Progenitor cell of endocrine pancreas (in vitro differentiated cells): ENCODE measurements at regions not wholly inside any gene's neighbourhood (a gene's known extent, or its start where the extent isn't known, plus 50 kb on each side); places are given as distances from the start of the nearest gene placed in this dataset.

ENCODE experiments used
- DNase-seq: peaks from one replicate; pipeline ENCODE4 v3.0.0; 2021; ENCODE audit warnings: low spot score; ENCODE audit not compliant: unreplicated experiment
- H3K27ac Mint-ChIP-seq: 2 replicates; pipeline ENCODE4 v1.8.0; 2021; ENCODE audit warnings: mild to moderate bottlenecking, moderate library complexity, mixed read lengths
- H3K27me3 Mint-ChIP-seq: 2 replicates; pipeline ENCODE4 v1.8.0; 2021; ENCODE audit warnings: mixed read lengths
- H3K36me3 Mint-ChIP-seq: 2 replicates; pipeline ENCODE4 v1.8.0; 2022; ENCODE audit warnings: mixed read lengths; ENCODE audit not compliant: insufficient read depth
- H3K4me1 Mint-ChIP-seq: 2 replicates; pipeline ENCODE4 v1.8.0; 2021; ENCODE audit warnings: low read depth, mixed read lengths
- H3K4me3 Mint-ChIP-seq: 2 replicates; pipeline ENCODE4 v1.8.0; 2021; ENCODE audit warnings: low read depth, mild to moderate bottlenecking, moderate library complexity, mixed read lengths
- H3K9me3 Mint-ChIP-seq: 2 replicates; pipeline ENCODE4 v1.8.0; 2021; ENCODE audit warnings: low read depth, mixed read lengths
- TF ChIP-seq, protein P1 (sequence below): fragments of 200-600 bp; sonication (generic); IDR thresholded peaks from one replicate; pipeline ENCODE4 v1.5.0; 2021; ENCODE audit warnings: antibody characterized with exemption, mild to moderate bottlenecking; ENCODE audit not compliant: unreplicated experiment

DNA sequence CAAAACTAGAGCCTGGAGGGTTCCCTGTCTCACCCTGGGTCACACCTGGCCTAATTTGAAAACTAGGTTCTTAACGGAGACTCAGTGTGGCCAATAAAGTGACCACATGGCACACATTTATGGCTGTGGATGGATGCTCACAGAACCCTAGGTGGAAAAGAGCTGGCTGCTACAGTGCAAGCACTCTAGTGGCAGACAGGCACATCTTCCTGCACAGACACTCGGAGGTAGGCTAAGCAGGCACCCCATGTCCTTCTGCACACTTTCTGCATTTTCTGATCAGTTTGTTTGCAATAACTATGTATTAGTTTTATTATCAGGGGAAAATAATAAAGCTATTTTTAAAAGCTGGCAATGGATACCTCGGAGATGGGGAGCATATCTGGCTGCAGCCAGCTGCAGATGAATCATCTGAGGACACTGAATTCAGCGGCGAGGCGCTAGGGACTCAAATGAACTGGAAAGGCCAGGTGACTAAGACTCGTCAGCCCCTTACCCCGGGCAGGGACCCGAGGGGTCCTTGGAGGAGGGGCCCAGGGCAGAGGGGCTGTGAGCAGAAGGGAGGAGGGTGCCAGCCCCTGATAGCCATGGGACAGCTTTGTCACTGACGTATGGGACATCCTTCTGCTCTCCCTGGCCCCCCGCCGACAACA is 96.2 kb downstream of the OLFM1 start:
- H3K4me3 Mint-ChIP-seq = no peak overlapping the region
- peaks cover 35% of the 10 kb centered on the region for H3K27me3 Mint-ChIP-seq
- H3K27ac Mint-ChIP-seq = no peak overlapping the region
- no peak for DNase-seq
- no peaks in the 10 kb centered on the region for H3K9me3 Mint-ChIP-seq
- TF ChIP-seq, protein P1, sequence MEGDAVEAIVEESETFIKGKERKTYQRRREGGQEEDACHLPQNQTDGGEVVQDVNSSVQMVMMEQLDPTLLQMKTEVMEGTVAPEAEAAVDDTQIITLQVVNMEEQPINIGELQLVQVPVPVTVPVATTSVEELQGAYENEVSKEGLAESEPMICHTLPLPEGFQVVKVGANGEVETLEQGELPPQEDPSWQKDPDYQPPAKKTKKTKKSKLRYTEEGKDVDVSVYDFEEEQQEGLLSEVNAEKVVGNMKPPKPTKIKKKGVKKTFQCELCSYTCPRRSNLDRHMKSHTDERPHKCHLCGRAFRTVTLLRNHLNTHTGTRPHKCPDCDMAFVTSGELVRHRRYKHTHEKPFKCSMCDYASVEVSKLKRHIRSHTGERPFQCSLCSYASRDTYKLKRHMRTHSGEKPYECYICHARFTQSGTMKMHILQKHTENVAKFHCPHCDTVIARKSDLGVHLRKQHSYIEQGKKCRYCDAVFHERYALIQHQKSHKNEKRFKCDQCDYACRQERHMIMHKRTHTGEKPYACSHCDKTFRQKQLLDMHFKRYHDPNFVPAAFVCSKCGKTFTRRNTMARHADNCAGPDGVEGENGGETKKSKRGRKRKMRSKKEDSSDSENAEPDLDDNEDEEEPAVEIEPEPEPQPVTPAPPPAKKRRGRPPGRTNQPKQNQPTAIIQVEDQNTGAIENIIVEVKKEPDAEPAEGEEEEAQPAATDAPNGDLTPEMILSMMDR = no peak
- no peaks in the 10 kb centered on the region for H3K4me1 Mint-ChIP-seq
- H3K36me3 Mint-ChIP-seq = no peaks in the 10 kb centered on the region

DNA sequence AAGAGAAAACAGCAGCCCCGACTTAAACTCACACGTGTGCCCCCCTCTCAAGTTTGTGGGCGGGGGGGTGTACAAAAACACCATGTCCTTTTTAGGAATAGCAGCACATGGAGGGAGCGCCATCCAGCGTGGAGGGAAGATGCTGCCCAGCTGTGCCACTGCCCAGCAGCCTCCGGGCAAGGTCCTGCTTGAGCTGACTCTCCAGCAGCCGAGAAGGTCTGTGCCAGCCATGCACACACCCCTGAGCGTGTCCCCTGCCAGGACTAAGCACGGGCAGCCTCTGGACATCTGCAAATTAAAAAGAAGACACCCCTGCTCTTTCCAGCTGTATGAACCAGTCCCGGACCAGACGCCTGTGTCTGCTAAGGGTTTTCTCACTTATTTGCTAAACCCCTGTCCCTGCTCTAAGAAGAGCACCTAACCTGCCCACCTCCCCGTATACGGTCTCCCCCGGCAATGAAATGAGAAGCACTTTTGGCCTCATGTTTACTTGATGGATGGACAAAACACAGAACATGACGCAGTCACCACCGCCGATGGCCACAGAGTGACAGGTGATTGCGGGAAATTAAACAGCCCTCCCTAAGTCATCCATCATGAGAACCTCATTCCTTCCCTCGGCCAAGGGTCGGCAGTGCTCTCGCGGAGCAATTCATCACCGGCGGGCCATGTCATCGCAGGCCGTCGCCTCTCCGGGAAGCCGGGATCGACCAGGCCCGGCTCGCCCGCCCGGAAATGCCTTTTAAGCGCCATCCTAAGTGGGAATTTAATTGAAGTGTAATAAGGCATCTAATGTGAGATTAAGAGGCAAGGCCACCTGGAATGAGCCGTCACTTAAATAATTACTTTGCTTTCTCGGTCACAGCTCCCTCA is 96.9 kb downstream of the OLFM1 start:
- no peak for DNase-seq
- Mint-ChIP-seq H3K27me3 (peaks cover 35% of the 10 kb centered on the region), H3K9me3 (no peaks in the 10 kb centered on the region), H3K4me3 (no peak overlapping the region), H3K27ac (no peak overlapping the region), H3K4me1 (no peaks in the 10 kb centered on the region), H3K36me3 (no peaks in the 10 kb centered on the region)
- TF ChIP-seq, protein P1 = no peak

DNA sequence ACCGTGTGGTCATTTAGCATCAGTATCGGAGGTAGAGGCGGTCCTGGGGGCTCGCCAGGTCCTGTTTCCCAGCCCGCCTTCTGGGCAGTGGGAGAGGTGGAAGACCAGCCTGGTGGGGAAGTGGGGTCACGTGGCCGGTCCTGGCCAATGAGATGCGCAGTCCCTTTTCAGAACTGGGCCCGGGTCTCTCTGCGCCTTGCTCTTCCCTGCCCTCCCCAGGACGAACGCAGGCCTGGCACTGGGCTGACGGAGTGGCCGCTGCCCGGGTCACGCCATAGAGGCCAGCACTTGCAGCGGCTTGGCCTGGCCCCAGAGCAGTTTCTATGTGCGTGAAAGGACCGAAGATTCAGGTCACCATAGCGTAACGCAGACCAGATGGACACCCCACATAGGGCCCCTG is 97.6 kb downstream of the OLFM1 start:
- Mint-ChIP-seq H3K36me3 (no peaks in the 10 kb centered on the region), H3K4me1 (no peaks in the 10 kb centered on the region), H3K27me3 (peaks cover 39% of the 10 kb centered on the region), H3K4me3 (no peak overlapping the region), H3K9me3 (no peaks in the 10 kb centered on the region), H3K27ac (no peak overlapping the region)
- TF ChIP-seq, protein P1 = no peak
- no peak for DNase-seq

DNA sequence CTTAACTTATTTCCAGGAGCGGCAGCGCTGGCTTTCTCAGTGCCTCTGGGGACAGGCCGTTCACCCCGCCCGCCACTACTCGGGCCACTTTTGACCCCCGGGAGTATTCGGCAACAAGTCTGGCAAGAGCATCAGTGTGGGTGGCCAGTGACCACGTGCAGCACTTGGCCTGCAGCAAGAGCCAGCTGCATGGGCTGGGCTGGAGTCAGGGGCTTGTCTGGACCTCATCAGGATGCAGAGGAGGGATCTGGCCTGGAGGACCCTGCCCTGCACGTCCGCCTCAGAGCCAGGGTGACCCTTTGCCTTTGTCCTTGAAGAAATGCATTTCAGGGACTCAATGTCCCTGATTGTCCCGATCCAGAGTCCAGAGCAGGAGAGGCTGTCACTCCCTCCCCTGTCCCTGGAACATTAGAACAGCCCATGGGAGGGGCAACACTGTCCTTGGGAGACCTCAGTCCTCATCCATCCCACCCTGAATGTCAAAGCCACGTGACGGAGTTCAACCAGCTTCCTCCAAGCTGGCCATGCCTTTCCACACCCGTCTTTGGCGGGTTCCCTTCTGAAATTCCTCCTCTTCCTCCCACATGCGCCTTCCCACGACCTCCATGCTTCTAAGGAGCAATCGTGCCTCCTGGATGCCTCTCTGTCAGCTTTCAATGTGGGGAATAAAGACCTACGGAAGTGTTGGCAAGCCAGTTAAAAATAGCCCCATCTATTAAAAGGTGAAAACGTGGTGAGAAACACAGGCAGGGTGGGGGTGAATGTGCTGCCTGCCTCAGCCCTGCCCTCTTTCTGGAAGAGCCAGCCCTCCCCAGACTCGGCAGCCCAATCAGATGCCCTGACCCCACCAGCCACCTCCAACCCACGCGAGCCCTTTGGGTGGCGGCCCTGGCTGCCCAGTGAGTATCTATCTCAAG is 99.0 kb downstream of the OLFM1 start:
- DNase-seq = no peak
- Mint-ChIP-seq H3K4me1 (no peaks in the 10 kb centered on the region), H3K9me3 (no peaks in the 10 kb centered on the region), H3K4me3 (no peak overlapping the region), H3K27ac (no peak overlapping the region), H3K27me3 (peaks cover 49% of the 10 kb centered on the region), H3K36me3 (no peaks in the 10 kb centered on the region)
- TF ChIP-seq, protein P1 = no peak

DNA sequence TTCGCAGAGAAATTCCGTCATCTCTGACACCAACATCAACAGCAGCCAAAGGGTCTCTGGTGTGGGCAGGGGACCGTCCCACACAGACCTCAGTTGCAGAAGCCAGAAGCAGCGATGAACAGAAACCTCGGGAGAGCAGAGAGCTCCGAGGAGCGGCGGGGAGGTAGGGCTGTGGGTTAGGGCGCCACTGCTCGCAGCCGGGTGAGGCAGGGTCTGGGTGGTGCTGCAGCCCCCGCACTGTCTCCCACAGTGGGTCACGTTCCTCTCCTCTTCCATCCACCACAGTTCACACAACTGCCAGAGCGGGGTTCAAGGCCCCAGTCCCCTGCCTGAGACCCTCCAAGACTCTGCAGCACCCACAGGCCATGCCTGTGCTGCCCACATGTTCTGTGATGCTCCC is 99.9 kb downstream of the OLFM1 start:
- peaks cover 48% of the 10 kb centered on the region for H3K27me3 Mint-ChIP-seq
- no peak for DNase-seq
- TF ChIP-seq, protein P1 = no peak

More for the DNA sequence above, 99.9 kb downstream of the OLFM1 start:
- Mint-ChIP-seq H3K4me1 (no peaks in the 10 kb centered on the region), H3K4me3 (no peak overlapping the region), H3K36me3 (no peaks in the 10 kb centered on the region), H3K27ac (no peak overlapping the region), H3K9me3 (no peaks in the 10 kb centered on the region)
